Spleen (tissue), 7 donors: ENCODE measurements at regions not wholly inside any gene's neighbourhood (a gene's known extent, or its start where the extent isn't known, plus 50 kb on each side); places are given as distances from the start of the nearest gene placed in this dataset.

ENCODE experiments used
- POLR2AphosphoS5 ChIP-seq, 3 donors: sonication (generic); formaldehyde crosslinking; IDR thresholded peaks; one replicate each; pipeline ENCODE4 v1.5.1; 2017; ENCODE audit warnings: antibody characterized with exemption in 3 of 3
- TF ChIP-seq, protein P1 (sequence below), 11 experiments: fragments of 200-600 bp in 7 of 11; fragments of 450-650 bp in 4 of 11; sonication (generic) in 4 of 11; IDR thresholded peaks in 8 of 11; conservative IDR thresholded peaks in 3 of 11; 1 replicate in 7 of 11; 2 replicates in 4 of 11; pipeline versions ENCODE4 v1.4.0 to v1.8.0; 2016 to 2021; ENCODE audit warnings: antibody characterized with exemption in 11 of 11, inconsistent platforms in 4 of 11, mild to moderate bottlenecking in 1 of 11
- donor health status: DM: no; HTN: no; CAD: no; lungs with moderate emphysema.
- donor health status: DM: no; HTN: no; CAD: no.
- donor health status: DM: no; HTN: no; CAD: no.

DNA sequence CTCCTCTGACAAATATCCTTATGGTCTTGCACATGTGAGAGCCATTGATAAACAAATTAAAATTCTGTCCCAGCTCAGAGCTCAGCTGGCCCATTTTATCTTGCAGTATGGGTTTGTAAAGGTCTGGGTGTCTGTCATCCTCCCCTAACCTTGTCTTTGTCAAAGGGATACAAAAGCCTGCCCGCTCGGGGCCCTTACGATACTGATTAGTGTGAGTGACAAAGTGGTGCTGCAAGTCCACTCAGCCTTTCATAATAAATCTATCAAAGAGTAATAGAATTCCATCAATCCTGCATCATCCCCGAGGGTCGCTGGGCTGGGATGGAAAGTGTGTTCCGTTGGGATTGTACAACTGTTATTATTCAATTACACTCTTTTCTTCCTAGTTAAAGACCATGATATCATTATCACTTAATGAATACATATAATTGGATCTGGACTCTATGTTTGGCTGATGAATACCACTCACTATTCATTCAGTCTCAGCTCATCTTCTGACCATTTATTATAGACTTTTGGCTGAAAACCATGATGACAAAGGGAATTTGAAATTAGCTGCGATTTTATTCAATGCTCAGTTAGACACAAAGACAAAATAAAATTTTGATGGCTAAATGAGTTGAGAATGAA is 122.5 kb upstream of the FOXD3 start:
- TF ChIP-seq, protein P1, sequence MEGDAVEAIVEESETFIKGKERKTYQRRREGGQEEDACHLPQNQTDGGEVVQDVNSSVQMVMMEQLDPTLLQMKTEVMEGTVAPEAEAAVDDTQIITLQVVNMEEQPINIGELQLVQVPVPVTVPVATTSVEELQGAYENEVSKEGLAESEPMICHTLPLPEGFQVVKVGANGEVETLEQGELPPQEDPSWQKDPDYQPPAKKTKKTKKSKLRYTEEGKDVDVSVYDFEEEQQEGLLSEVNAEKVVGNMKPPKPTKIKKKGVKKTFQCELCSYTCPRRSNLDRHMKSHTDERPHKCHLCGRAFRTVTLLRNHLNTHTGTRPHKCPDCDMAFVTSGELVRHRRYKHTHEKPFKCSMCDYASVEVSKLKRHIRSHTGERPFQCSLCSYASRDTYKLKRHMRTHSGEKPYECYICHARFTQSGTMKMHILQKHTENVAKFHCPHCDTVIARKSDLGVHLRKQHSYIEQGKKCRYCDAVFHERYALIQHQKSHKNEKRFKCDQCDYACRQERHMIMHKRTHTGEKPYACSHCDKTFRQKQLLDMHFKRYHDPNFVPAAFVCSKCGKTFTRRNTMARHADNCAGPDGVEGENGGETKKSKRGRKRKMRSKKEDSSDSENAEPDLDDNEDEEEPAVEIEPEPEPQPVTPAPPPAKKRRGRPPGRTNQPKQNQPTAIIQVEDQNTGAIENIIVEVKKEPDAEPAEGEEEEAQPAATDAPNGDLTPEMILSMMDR (IDR thresholded peaks at IDR 0.05 in 8 of 11, conservative IDR thresholded peaks at IDR 0.05 in 3 of 11), result no peak
- no peak for TF ChIP-seq POLR2AphosphoS5 (IDR thresholded peaks at IDR 0.05)
